GM12874 (cell line): ENCODE measurements at regions not wholly inside any gene's neighbourhood (a gene's known extent, or its start where the extent isn't known, plus 50 kb on each side); places are given as distances from the start of the nearest gene placed in this dataset.

Experiments
- CTCF ChIP-seq: IDR thresholded peaks from 2 replicates; pipeline ENCODE4 v1.5.1; 2011; ENCODE audit warnings: low read depth, mild to moderate bottlenecking, control low read depth, low read length, moderate library complexity; ENCODE audit not compliant: insufficient read depth

- no peak for TF ChIP-seq CTCF
Measured at GRCh38 chr11:69949327-69949726, 128.8 kb upstream of the ANO1 start.

- peak; percentile 36; the same call in 1 of the 2 replicates for TF ChIP-seq CTCF
Measured at GRCh38 chr11:69950120-69950519, 128.0 kb upstream of the ANO1 start.

GRCh38 chr11:69950621-69951020, 127.5 kb upstream of the ANO1 start:
- no peak for TF ChIP-seq CTCF

DNA sequence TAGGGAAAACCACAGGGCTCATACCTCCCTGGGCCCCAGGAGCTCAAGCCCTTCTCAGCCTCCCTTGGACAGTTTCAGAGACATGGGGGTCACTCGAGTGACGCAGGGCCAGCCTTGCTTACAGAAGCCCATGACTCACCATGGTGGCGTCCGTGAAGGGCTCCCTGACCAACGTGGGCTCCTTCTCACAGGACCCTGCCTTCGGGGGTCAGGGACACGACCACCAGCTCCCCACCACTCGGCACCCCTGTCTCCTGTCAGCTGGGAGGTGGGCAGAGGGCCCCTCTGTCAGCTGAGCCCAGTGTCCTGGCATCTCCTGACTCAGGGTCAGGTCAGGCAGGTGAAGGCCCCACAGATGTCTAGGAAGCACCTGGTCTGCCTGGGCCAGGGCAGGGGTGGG, 126.3 kb upstream of the ANO1 start:
- no peak for TF ChIP-seq CTCF

GRCh38 chr11:69953356-69953755, 124.8 kb upstream of the ANO1 start:
- no peak for TF ChIP-seq CTCF

DNA sequence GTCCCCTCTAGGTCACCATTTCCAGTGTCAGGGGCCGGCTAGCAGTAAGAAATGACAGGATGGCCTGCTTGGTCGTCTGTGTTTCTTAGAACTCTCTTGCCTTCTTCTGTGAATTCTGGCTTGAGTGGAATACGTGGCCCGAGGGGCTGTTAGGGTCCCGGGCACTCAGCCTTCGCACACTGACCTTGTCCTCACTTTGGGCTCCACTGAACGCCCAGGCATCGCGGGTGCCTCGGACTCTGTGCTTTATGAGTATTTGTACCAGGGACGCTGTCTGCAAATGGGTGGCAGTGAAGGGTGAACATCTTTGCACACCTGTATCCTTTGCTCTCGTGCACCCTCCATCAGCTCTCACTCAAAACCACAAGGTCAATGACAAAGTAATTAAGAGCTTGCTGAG, 123.4 kb upstream of the ANO1 start:
- no peak for TF ChIP-seq CTCF

- TF ChIP-seq CTCF = no peak
Measured at GRCh38 chr11:69956669-69957190, 121.4 kb upstream of the ANO1 start.
